GM23338 (cell line): ENCODE measurements at regions not wholly inside any gene's neighbourhood (a gene's known extent, or its start where the extent isn't known, plus 50 kb on each side); places are given as distances from the start of the nearest gene placed in this dataset.
A peak's percentile ranks its signal among the peaks of the same experiment; 100 is the strongest.

Experiments
- ATAC-seq: fragments of 200-7000 bp; cut with Tn5 transposase; 3 replicates; pipeline ENCODE4 v1.9.1; 2020
- DNase-seq: peaks from one replicate; pipeline ENCODE4 v3.0.0-alpha.2; 2015; ENCODE audit warnings: low spot score
- H2AFZ ChIP-seq: fragments of 200-600 bp; sonication (generic); 2 replicates; pipeline ENCODE4 v1.8.0; 2016; ENCODE audit warnings: antibody characterized with exemption, mild to moderate bottlenecking, moderate library complexity
- H3F3A ChIP-seq: fragments of 200-600 bp; sonication (generic); replicated peaks from 2 replicates; pipeline ENCODE4 v1.8.0; 2017; ENCODE audit warnings: antibody characterized with exemption, mixed run types, low read depth
- H3K27ac ChIP-seq: fragments of 200-600 bp; sonication (generic); 2 replicates; pipeline ENCODE4 v1.6.1; 2016; ENCODE audit warnings: low read depth
- H3K27me3 ChIP-seq: fragments of 200-600 bp; sonication (generic); 2 replicates; pipeline ENCODE4 v1.8.0; 2016; ENCODE audit warnings: mild to moderate bottlenecking, mixed run types, moderate library complexity; ENCODE audit not compliant: insufficient read depth
- H3K36me3 ChIP-seq: fragments of 200-600 bp; sonication (generic); 2 replicates; pipeline ENCODE4 v1.8.0; 2016; ENCODE audit warnings: mild to moderate bottlenecking; ENCODE audit not compliant: insufficient read depth
- H3K4me1 ChIP-seq: fragments of 200-600 bp; sonication (generic); 2 replicates; pipeline ENCODE4 v1.8.0; 2016; ENCODE audit warnings: mild to moderate bottlenecking, moderate library complexity; ENCODE audit not compliant: insufficient read depth
- H3K4me2 ChIP-seq: fragments of 200-600 bp; sonication (generic); 2 replicates; pipeline ENCODE4 v1.7.1; 2017; ENCODE audit warnings: mixed run types
- H3K4me3 ChIP-seq: fragments of 200-600 bp; sonication (generic); 2 replicates; pipeline ENCODE4 v1.6.1; 2016; ENCODE audit warnings: mixed run types
- H3K79me2 ChIP-seq: fragments of 200-600 bp; sonication (generic); replicated peaks from 2 replicates; pipeline ENCODE4 v1.8.0; 2017; ENCODE audit warnings: mild to moderate bottlenecking; ENCODE audit not compliant: insufficient read depth
- H3K9me2 ChIP-seq: fragments of 200-600 bp; sonication (generic); 2 replicates; pipeline ENCODE4 v1.8.0; 2017; ENCODE audit not compliant: insufficient read depth
- H4K20me1 ChIP-seq: fragments of 200-600 bp; sonication (generic); replicated peaks from 2 replicates; pipeline ENCODE4 v1.8.0; 2017; ENCODE audit warnings: mild to moderate bottlenecking; ENCODE audit not compliant: insufficient read depth
- H3K27ac Mint-ChIP-seq: 2 replicates; pipeline ENCODE4 v1.8.0; 2020; ENCODE audit warnings: inconsistent platforms, mild to moderate bottlenecking, moderate library complexity, mixed read lengths
- H3K27me3 Mint-ChIP-seq: 3 replicates; pipeline ENCODE4 v1.8.0; 2022; ENCODE audit warnings: low read depth, mild to moderate bottlenecking, moderate library complexity, mixed read lengths, inconsistent platforms; ENCODE audit not compliant: insufficient read depth, poor library complexity
- H3K36me3 Mint-ChIP-seq: 3 replicates; pipeline ENCODE4 v1.8.0; 2021; ENCODE audit warnings: low read depth, mild to moderate bottlenecking, inconsistent platforms, moderate library complexity, mixed read lengths
- H3K4me1 Mint-ChIP-seq: 3 replicates; pipeline ENCODE4 v1.8.0; 2020; ENCODE audit warnings: mild to moderate bottlenecking, inconsistent platforms, mixed read lengths
- H3K4me3 Mint-ChIP-seq: 3 replicates; pipeline ENCODE4 v1.8.0; 2021; ENCODE audit warnings: moderate library complexity, mild to moderate bottlenecking, inconsistent platforms, mixed read lengths
- H3K9me3 Mint-ChIP-seq: 3 replicates; pipeline ENCODE4 v1.8.0; 2020; ENCODE audit warnings: moderate library complexity, mild to moderate bottlenecking, inconsistent platforms, mixed read lengths
- ETS1 ChIP-seq: IDR thresholded peaks from 2 replicates; pipeline ENCODE4 v1.6.1; 2016; ENCODE audit warnings: antibody characterized with exemption
- EZH2 ChIP-seq: fragments of 200-600 bp; sonication (generic); IDR thresholded peaks from one replicate; pipeline ENCODE4 v1.8.0; 2017; ENCODE audit warnings: antibody characterized with exemption, mild to moderate bottlenecking, low read depth; ENCODE audit not compliant: unreplicated experiment
- NANOG ChIP-seq: IDR thresholded peaks from 2 replicates; pipeline ENCODE4 v1.6.1; 2016; ENCODE audit warnings: antibody characterized with exemption, borderline replicate concordance
- REST ChIP-seq: IDR thresholded peaks from one replicate; pipeline ENCODE4 v1.6.1; 2018; ENCODE audit warnings: antibody characterized with exemption; ENCODE audit not compliant: unreplicated experiment
- STAT1 ChIP-seq: IDR thresholded peaks from one replicate; pipeline ENCODE4 v1.6.1; 2016; ENCODE audit warnings: antibody characterized with exemption; ENCODE audit not compliant: unreplicated experiment
- ZNF114 ChIP-seq: fragments of 250-450 bp; sonication (Bioruptor Pico); IDR thresholded peaks from 2 replicates; pipeline ENCODE4 v1.5.0; 2020; ENCODE audit warnings: mild to moderate bottlenecking, moderate library complexity

- H3K27ac Mint-ChIP-seq, result no peak overlapping the region
- Histone ChIP-seq H3K36me3 (no peaks in the 10 kb centered on the region), H3K27me3 (no peaks in the 10 kb centered on the region), H3K9me2 (no peaks in the 10 kb centered on the region), H3K4me1 (peaks cover 28% of the 10 kb centered on the region; the same call in 1 of the 2 replicates), H2AFZ (no peak overlapping the region), H3K79me2 (no peaks in the 10 kb centered on the region), H3K27ac (no peak overlapping the region), H3K4me2 (peak overlapping the region; percentile 27; the same call in 1 of the 2 replicates), H4K20me1 (no peaks in the 10 kb centered on the region), H3F3A (0 out of 2 replicates have a peak, but pooled peaks cover 3% of the 10 kb centered on the region), H3K4me3 (no peak overlapping the region)
- no peak overlapping the region; the same call in 2 of the 3 replicates for H3K4me3 Mint-ChIP-seq
- H3K36me3 Mint-ChIP-seq, result no peaks in the 10 kb centered on the region; the same call in 2 of the 3 replicates
- TF ChIP-seq ETS1, result no peak
- no peak for TF ChIP-seq REST
- no peak for TF ChIP-seq STAT1
- peak; percentile 35; the same call in 1 of the 2 replicates for TF ChIP-seq NANOG
- no peaks in the 10 kb centered on the region for H3K9me3 Mint-ChIP-seq
- peaks cover 40% of the 10 kb centered on the region for H3K4me1 Mint-ChIP-seq
- ATAC-seq, result peak; percentile 28; the same call in 2 of the 3 replicates
- no peaks in the 10 kb centered on the region for H3K27me3 Mint-ChIP-seq
- DNase-seq, result peak; percentile 49
These were observed 182.1 kb upstream of the DAB1 start for GRCh38 chr1:57605933-57606332.

GRCh38 chr1:57603696-57604095 lies 179.8 kb upstream of the DAB1 start:
- ATAC-seq (no peak), DNase-seq (no peak)
- Mint-ChIP-seq H3K36me3 (no peaks in the 10 kb centered on the region; the same call in 2 of the 3 replicates), H3K4me3 (no peak overlapping the region), H3K27ac (0 out of 2 replicates have a peak overlapping the region, but pooled peaks have one; percentile 4), H3K4me1 (peaks cover 60% of the 10 kb centered on the region), H3K27me3 (peaks cover 11% of the 10 kb centered on the region), H3K9me3 (no peaks in the 10 kb centered on the region)
- Histone ChIP-seq H3K9me2 (no peaks in the 10 kb centered on the region), H3K36me3 (no peaks in the 10 kb centered on the region), H3F3A (peaks cover 3% of the 10 kb centered on the region; the same call in 1 of the 2 replicates), H2AFZ (no peak overlapping the region), H3K4me3 (no peak overlapping the region), H4K20me1 (no peaks in the 10 kb centered on the region), H3K27ac (no peak overlapping the region), H3K27me3 (no peaks in the 10 kb centered on the region), H3K4me2 (no peak overlapping the region), H3K79me2 (no peaks in the 10 kb centered on the region), H3K4me1 (peaks cover 47% of the 10 kb centered on the region)
- TF ChIP-seq EZH2, result no peak
- no peak for TF ChIP-seq ZNF114 (CRISPR knock-in tag)
- no peak for TF ChIP-seq ETS1
